ENCODE measurements at regions not wholly inside any gene's neighbourhood (a gene's known extent, or its start where the extent isn't known, plus 50 kb on each side); places are given as distances from the start of the nearest gene placed in this dataset.

GRCh38 chr1:221442056-221442455 lies 299.8 kb downstream of the DUSP10 start:
- H3K4me3 ChIP-seq (ENCODE audit: low read depth, low read length), result no peak overlapping the region
- in situ Hi-C loops (cut with HindIII; ENCODE audit: low sequenced_read_pairs), result no loop called here
- no peak for TF ChIP-seq CTCF (IDR thresholded peaks at IDR 0.05; ENCODE audit: low read depth, low read length)
- DNase-seq (ENCODE audit: low read depth, low spot score), result no peak

GRCh38 chr1:221444346-221444745 lies 297.5 kb downstream of the DUSP10 start:
- no peak for TF ChIP-seq CTCF (IDR thresholded peaks at IDR 0.05; ENCODE audit: low read depth, low read length)
- H3K4me3 ChIP-seq (ENCODE audit: low read depth, low read length), result no peak overlapping the region
- no peak for DNase-seq (ENCODE audit: low read depth, low spot score)
- in situ Hi-C loops (cut with HindIII; ENCODE audit: low sequenced_read_pairs), result no loop called here

GRCh38 chr1:221448585-221449175 lies 293.2 kb downstream of the DUSP10 start:
- H3K4me3 ChIP-seq (ENCODE audit: low read depth, low read length), result no peak overlapping the region
- TF ChIP-seq CTCF (IDR thresholded peaks at IDR 0.05; ENCODE audit: low read depth, low read length), result no peak
- in situ Hi-C loops (cut with HindIII; ENCODE audit: low sequenced_read_pairs), result no loop called here

GRCh38 chr1:221449194-221449593 lies 292.7 kb downstream of the DUSP10 start:
- TF ChIP-seq CTCF (IDR thresholded peaks at IDR 0.05; ENCODE audit: low read depth, low read length), result no peak

More at GRCh38 chr1:221448585-221449175, 293.2 kb downstream of the DUSP10 start:
- DNase-seq (ENCODE audit: low read depth, low spot score), result no peak

DNA sequence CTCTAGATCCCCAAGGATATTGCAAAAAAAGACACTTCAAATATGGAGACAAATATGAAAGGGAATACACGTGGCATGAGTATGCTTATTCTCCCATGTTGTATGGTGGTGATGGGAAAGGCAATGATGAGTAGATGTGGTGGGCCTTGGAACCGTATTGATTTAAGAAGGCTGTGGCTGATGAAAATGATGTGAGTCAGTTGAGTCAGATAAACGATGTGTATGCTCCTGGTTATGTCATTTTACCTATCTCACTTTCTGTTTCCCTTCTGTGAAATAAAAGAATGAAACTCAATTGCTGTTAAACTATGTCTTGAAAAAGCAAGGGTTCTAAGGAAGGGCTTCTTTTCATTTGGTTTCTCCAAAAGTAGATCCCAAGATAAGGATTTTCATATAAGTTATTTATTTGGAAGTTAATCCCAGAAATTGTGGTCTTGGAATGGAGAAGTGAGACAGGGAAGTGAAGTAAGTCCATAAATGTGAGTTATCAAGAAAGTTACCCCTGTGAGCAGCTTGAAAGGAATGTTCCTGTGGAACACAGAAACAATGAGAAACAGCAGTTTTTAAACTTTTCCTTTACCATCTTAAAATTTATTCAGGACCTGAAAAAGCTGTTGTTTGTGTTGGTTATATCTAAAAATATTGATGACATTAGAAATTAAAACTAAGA lies 292.0 kb downstream of the DUSP10 start:
- no peak overlapping the region for H3K4me3 ChIP-seq (ENCODE audit: low read depth, low read length)
- DNase-seq (ENCODE audit: low read depth, low spot score), result peak; percentile 41
- in situ Hi-C loops (cut with HindIII; ENCODE audit: low sequenced_read_pairs), result no loop called here
- TF ChIP-seq CTCF (IDR thresholded peaks at IDR 0.05; ENCODE audit: low read depth, low read length), result no peak

More at GRCh38 chr1:221449194-221449593, 292.7 kb downstream of the DUSP10 start:
- no peak for DNase-seq (ENCODE audit: low read depth, low spot score)
- no peak overlapping the region for H3K4me3 ChIP-seq (ENCODE audit: low read depth, low read length)
- in situ Hi-C loops (cut with HindIII; ENCODE audit: low sequenced_read_pairs), result no loop called here

- no peak for TF ChIP-seq CTCF (IDR thresholded peaks at IDR 0.05; ENCODE audit: low read depth, low read length)
- H3K4me3 ChIP-seq (ENCODE audit: low read depth, low read length), result no peak overlapping the region
- DNase-seq (ENCODE audit: low read depth, low spot score), result no peak
- in situ Hi-C loops (cut with HindIII; ENCODE audit: low sequenced_read_pairs), result no loop called here
Measured at GRCh38 chr1:221451741-221452140, 290.1 kb downstream of the DUSP10 start.

Measured in astrocyte of the spinal cord (primary cell).